GM19468 (cell line): ENCODE measurements at regions not wholly inside any gene's neighbourhood (a gene's known extent, or its start where the extent isn't known, plus 50 kb on each side); places are given as distances from the start of the nearest gene placed in this dataset.

ENCODE experiments used
- ATAC-seq: cut with Tn5 transposase; IDR thresholded peaks from one replicate; pipeline ENCODE4 v1.9.1; 2021; ENCODE audit warnings: mild to moderate bottlenecking, moderate library complexity, moderate number of reproducible peaks; ENCODE audit not compliant: unreplicated experiment; ENCODE audit errors: extremely low read depth

GRCh38 chr10:43794181-43794815, 145.6 kb upstream of the ZNF32 start:
- ATAC-seq: no peak

GRCh38 chr10:43793704-43794103, 145.0 kb upstream of the ZNF32 start:
- ATAC-seq: no peak

GRCh38 chr10:43790147-43790546, 141.5 kb upstream of the ZNF32 start:
- ATAC-seq: no peak

GRCh38 chr10:43785252-43785651, 136.6 kb upstream of the ZNF32 start:
- no peak for ATAC-seq

GRCh38 chr10:43782814-43783213, 134.1 kb upstream of the ZNF32 start:
- ATAC-seq: no peak

GRCh38 chr10:43781480-43782361, 133.0 kb upstream of the ZNF32 start:
- no peak for ATAC-seq

- ATAC-seq: no peak
Observed at GRCh38 chr10:43778571-43778970, 129.9 kb upstream of the ZNF32 start.

- no peak for ATAC-seq
Observed at GRCh38 chr10:43775384-43775783, 126.7 kb upstream of the ZNF32 start.

- ATAC-seq: no peak
Observed at GRCh38 chr10:43774234-43774769, 125.6 kb upstream of the ZNF32 start.

- no peak for ATAC-seq
Observed at GRCh38 chr10:43773736-43774135, 125.1 kb upstream of the ZNF32 start.

- no peak for ATAC-seq
Observed at GRCh38 chr10:43772171-43772570, 123.5 kb upstream of the ZNF32 start.

GRCh38 chr10:43771675-43772074, 123.0 kb upstream of the ZNF32 start:
- no peak for ATAC-seq

- no peak for ATAC-seq
Observed at GRCh38 chr10:43765516-43765915, 116.8 kb upstream of the ZNF32 start.

- ATAC-seq: no peak
Observed at GRCh38 chr10:43763846-43764245, 115.2 kb upstream of the ZNF32 start.

GRCh38 chr10:43760514-43760913, 111.8 kb upstream of the ZNF32 start:
- no peak for ATAC-seq

GRCh38 chr10:43759216-43759615, 110.5 kb upstream of the ZNF32 start:
- ATAC-seq: no peak

- ATAC-seq: no peak
Observed at GRCh38 chr10:43756341-43756740, 107.7 kb upstream of the ZNF32 start.

- no peak for ATAC-seq
Observed at GRCh38 chr10:43754569-43755260, 106.0 kb upstream of the ZNF32 start.

- ATAC-seq: no peak
Observed at GRCh38 chr10:43753397-43754061, 104.8 kb upstream of the ZNF32 start.

- no peak for ATAC-seq
Observed at GRCh38 chr10:43752682-43753081, 104.0 kb upstream of the ZNF32 start.
